ENCODE measurements at regions not wholly inside any gene's neighbourhood (a gene's known extent, or its start where the extent isn't known, plus 50 kb on each side); places are given as distances from the start of the nearest gene placed in this dataset.
"Not testable (repeated sequence)": the region's sequence is repeated elsewhere in the genome, so short reads cannot be mapped to it uniquely, and the experiment has no call there.

- DNase-seq: no peak
Measured at GRCh38 chr7:29651477-29651876, 87.8 kb downstream of the PRR15 start.

GRCh38 chr7:29652556-29652955 is 88.9 kb downstream of the PRR15 start:
- DNase-seq: no peak

GRCh38 chr7:29654340-29654739 is 90.7 kb downstream of the PRR15 start:
- DNase-seq: not testable (repeated sequence)

- no peak for DNase-seq
Measured at GRCh38 chr7:29657288-29657687, 93.7 kb downstream of the PRR15 start.

GRCh38 chr7:29657856-29658255 is 94.2 kb downstream of the PRR15 start:
- DNase-seq: no peak

- not testable (repeated sequence) for DNase-seq
Measured at GRCh38 chr7:29659213-29659612, 95.6 kb downstream of the PRR15 start.

- not testable (repeated sequence) for DNase-seq
Measured at GRCh38 chr7:29662899-29663298, 99.3 kb downstream of the PRR15 start.

- DNase-seq: not testable (repeated sequence)
Measured at GRCh38 chr7:29664999-29665398, 101.4 kb downstream of the PRR15 start.

- DNase-seq: not testable (repeated sequence)
Measured at GRCh38 chr7:29667096-29667669, 103.5 kb downstream of the PRR15 start.

GRCh38 chr7:29671286-29671685 is 107.7 kb downstream of the PRR15 start:
- DNase-seq: not testable (repeated sequence)

- not testable (repeated sequence) for DNase-seq
Measured at GRCh38 chr7:29673635-29674034, 110.0 kb downstream of the PRR15 start.

GRCh38 chr7:29674626-29675025 is 111.0 kb downstream of the PRR15 start:
- DNase-seq: not testable (repeated sequence)

GRCh38 chr7:29677254-29677653 is 113.6 kb downstream of the PRR15 start:
- not testable (repeated sequence) for DNase-seq

GRCh38 chr7:29679963-29680362 is 116.3 kb downstream of the PRR15 start:
- not testable (repeated sequence) for DNase-seq

GRCh38 chr7:29680601-29681000 is 117.0 kb downstream of the PRR15 start:
- not testable (repeated sequence) for DNase-seq

- DNase-seq: not testable (repeated sequence)
Measured at GRCh38 chr7:29684151-29684786, 120.6 kb downstream of the PRR15 start.

- DNase-seq: no peak
Measured at GRCh38 chr7:29684787-29685650, 121.3 kb upstream of the WIPF3 start.

GRCh38 chr7:29685651-29686271 is 120.5 kb upstream of the WIPF3 start:
- not testable (repeated sequence) for DNase-seq

- not testable (repeated sequence) for DNase-seq
Measured at GRCh38 chr7:29690510-29690909, 115.8 kb upstream of the WIPF3 start.

- not testable (repeated sequence) for DNase-seq
Measured at GRCh38 chr7:29696402-29696801, 109.9 kb upstream of the WIPF3 start.

GRCh38 chr7:29699723-29700122 is 106.6 kb upstream of the WIPF3 start:
- DNase-seq: not testable (repeated sequence)

GRCh38 chr7:29701540-29701939 is 104.8 kb upstream of the WIPF3 start:
- DNase-seq: not testable (repeated sequence)

GRCh38 chr7:29703830-29704229 is 102.5 kb upstream of the WIPF3 start:
- DNase-seq: not testable (repeated sequence)

Data from NCI-H2081 treated with DMSO at 0.1 percent for 48 hours (cell line).